ENCODE measurements at regions not wholly inside any gene's neighbourhood (a gene's known extent, or its start where the extent isn't known, plus 50 kb on each side); places are given as distances from the start of the nearest gene placed in this dataset.

- TF ChIP-seq POLR2A (IDR thresholded peaks at IDR 0.05) (no peak), CTCF (IDR thresholded peaks at IDR 0.05) (no peak)
These were observed 146.8 kb upstream of the LARGE1 start for GRCh38 chr22:34067031-34067430.

All from body of pancreas (tissue), 4 donors.